ENCODE measurements at regions not wholly inside any gene's neighbourhood (a gene's known extent, or its start where the extent isn't known, plus 50 kb on each side); places are given as distances from the start of the nearest gene placed in this dataset.

DNA sequence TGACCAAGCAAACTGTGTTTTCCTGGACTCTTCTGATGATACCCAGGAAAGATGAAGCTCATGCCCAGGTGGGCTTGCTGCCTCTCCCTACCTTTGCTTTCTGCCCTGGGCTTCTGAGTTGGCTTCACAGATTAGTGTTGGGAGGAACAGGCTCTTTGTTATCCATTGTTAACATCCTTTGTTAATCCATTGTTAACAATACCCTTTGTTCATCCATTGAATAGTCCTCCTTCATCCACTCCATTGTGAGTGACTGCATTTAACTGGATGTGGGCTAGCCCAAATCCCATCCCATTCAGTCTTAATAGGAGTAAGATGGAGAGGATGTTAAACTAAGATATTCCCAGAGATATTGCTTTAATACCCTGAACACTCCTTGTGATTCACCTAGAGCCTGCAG is 199.0 kb upstream of the LNX1 start:
- H2AFZ ChIP-seq, result no peak overlapping the region
- no peak overlapping the region for H3K4me2 ChIP-seq
- TF ChIP-seq EZH2 (IDR thresholded peaks at IDR 0.05; ENCODE audit: borderline replicate concordance), result no peak
- H3K79me2 ChIP-seq, result no peaks in the 10 kb centered on the region
- H3K27ac ChIP-seq, result no peak overlapping the region
- H3K4me1 ChIP-seq (ENCODE audit: insufficient read depth), result peaks cover 6% of the 10 kb centered on the region
- H3K4me3 ChIP-seq, result no peak overlapping the region
- H3K36me3 ChIP-seq (replicated peaks; ENCODE audit: insufficient read depth, low read depth), result no peaks in the 10 kb centered on the region
- H3K9me3 ChIP-seq (ENCODE audit: low read depth), result no peaks in the 10 kb centered on the region
- H3K27me3 ChIP-seq, result no peaks in the 10 kb centered on the region
- H3K9me2 ChIP-seq (replicated peaks; ENCODE audit: insufficient read depth), result no peaks in the 10 kb centered on the region
- no peak for DNase-seq (ENCODE audit: low spot score)
- no peaks in the 10 kb centered on the region for H4K20me1 ChIP-seq (ENCODE audit: insufficient read depth, poor library complexity, severe bottlenecking)

DNA sequence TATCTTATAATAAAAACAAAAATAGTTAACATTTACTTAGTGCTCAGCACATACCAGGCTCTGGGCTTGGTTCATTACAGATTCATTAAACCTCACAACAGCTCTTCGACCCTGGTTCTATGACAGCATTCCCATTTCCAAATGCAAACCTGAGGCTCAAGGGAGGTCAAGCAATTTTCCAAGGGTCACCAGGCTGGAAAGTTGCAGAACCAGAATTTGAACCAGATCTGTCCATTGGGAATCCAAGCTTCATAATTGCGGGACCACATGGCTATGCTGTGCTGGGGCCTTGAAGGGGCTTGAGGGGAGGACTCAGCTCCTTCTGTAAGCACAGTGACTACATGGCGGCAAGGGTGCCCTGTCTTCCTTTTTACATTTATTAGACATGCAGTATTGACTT is 197.3 kb upstream of the LNX1 start:
- no peak overlapping the region for H3K4me2 ChIP-seq
- H2AFZ ChIP-seq, result no peak overlapping the region
- H3K36me3 ChIP-seq (replicated peaks; ENCODE audit: insufficient read depth, low read depth), result no peaks in the 10 kb centered on the region
- H4K20me1 ChIP-seq (ENCODE audit: insufficient read depth, poor library complexity, severe bottlenecking), result no peaks in the 10 kb centered on the region
- H3K79me2 ChIP-seq, result no peaks in the 10 kb centered on the region
- H3K27ac ChIP-seq, result no peak overlapping the region
- H3K9me2 ChIP-seq (replicated peaks; ENCODE audit: insufficient read depth), result no peaks in the 10 kb centered on the region
- H3K4me1 ChIP-seq (ENCODE audit: insufficient read depth), result peaks cover 6% of the 10 kb centered on the region
- DNase-seq (ENCODE audit: low spot score), result no peak
- WGBS (ENCODE audit: low lambda C conversion rate, missing lambda C conversion rate), result 84% methylated on average over 3 of the region's 3 CpGs
- no peak overlapping the region for H3K4me3 ChIP-seq
- TF ChIP-seq, protein P1, sequence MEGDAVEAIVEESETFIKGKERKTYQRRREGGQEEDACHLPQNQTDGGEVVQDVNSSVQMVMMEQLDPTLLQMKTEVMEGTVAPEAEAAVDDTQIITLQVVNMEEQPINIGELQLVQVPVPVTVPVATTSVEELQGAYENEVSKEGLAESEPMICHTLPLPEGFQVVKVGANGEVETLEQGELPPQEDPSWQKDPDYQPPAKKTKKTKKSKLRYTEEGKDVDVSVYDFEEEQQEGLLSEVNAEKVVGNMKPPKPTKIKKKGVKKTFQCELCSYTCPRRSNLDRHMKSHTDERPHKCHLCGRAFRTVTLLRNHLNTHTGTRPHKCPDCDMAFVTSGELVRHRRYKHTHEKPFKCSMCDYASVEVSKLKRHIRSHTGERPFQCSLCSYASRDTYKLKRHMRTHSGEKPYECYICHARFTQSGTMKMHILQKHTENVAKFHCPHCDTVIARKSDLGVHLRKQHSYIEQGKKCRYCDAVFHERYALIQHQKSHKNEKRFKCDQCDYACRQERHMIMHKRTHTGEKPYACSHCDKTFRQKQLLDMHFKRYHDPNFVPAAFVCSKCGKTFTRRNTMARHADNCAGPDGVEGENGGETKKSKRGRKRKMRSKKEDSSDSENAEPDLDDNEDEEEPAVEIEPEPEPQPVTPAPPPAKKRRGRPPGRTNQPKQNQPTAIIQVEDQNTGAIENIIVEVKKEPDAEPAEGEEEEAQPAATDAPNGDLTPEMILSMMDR (IDR thresholded peaks at IDR 0.05; ENCODE audit: poor library complexity), result no peak
- TF ChIP-seq EZH2phosphoT487 (IDR thresholded peaks at IDR 0.05; ENCODE audit: low read depth, severe bottlenecking, unreplicated experiment), result no peak
- TF ChIP-seq EZH2 (IDR thresholded peaks at IDR 0.05; ENCODE audit: borderline replicate concordance), result no peak
- no peaks in the 10 kb centered on the region for H3K27me3 ChIP-seq
- H3K9me3 ChIP-seq (ENCODE audit: low read depth), result no peaks in the 10 kb centered on the region

GRCh38 chr4:53788011-53788410 is 196.7 kb upstream of the LNX1 start:
- TF ChIP-seq EZH2phosphoT487 (IDR thresholded peaks at IDR 0.05; ENCODE audit: low read depth, severe bottlenecking, unreplicated experiment) (no peak), EZH2 (IDR thresholded peaks at IDR 0.05; ENCODE audit: borderline replicate concordance) (no peak)
- TF ChIP-seq, protein P1 (IDR thresholded peaks at IDR 0.05; ENCODE audit: poor library complexity), result no peak
- no peaks in the 10 kb centered on the region for H3K9me3 ChIP-seq (ENCODE audit: low read depth)
- DNase-seq (ENCODE audit: low spot score), result no peak
- H3K9me2 ChIP-seq (replicated peaks; ENCODE audit: insufficient read depth), result no peaks in the 10 kb centered on the region
- no peak overlapping the region for H3K4me3 ChIP-seq
- H3K27ac ChIP-seq, result no peak overlapping the region
- 95% methylated on average over 3 of the region's 3 CpGs for WGBS (ENCODE audit: low lambda C conversion rate, missing lambda C conversion rate)
- H4K20me1 ChIP-seq (ENCODE audit: insufficient read depth, poor library complexity, severe bottlenecking), result no peaks in the 10 kb centered on the region
- H3K79me2 ChIP-seq, result no peaks in the 10 kb centered on the region
- H3K36me3 ChIP-seq (replicated peaks; ENCODE audit: insufficient read depth, low read depth), result no peaks in the 10 kb centered on the region
- peaks cover 6% of the 10 kb centered on the region for H3K4me1 ChIP-seq (ENCODE audit: insufficient read depth)
- no peaks in the 10 kb centered on the region for H3K27me3 ChIP-seq
- no peak overlapping the region for H3K4me2 ChIP-seq
- H2AFZ ChIP-seq, result no peak overlapping the region

GRCh38 chr4:53786632-53787031 is 195.3 kb upstream of the LNX1 start:
- no peak overlapping the region for H3K4me2 ChIP-seq
- H3K27ac ChIP-seq, result peak overlapping the region; percentile 29
- no peaks in the 10 kb centered on the region for H4K20me1 ChIP-seq (ENCODE audit: insufficient read depth, poor library complexity, severe bottlenecking)
- no peak for DNase-seq (ENCODE audit: low spot score)
- no peaks in the 10 kb centered on the region for H3K36me3 ChIP-seq (replicated peaks; ENCODE audit: insufficient read depth, low read depth)
- H2AFZ ChIP-seq, result no peak overlapping the region
- TF ChIP-seq, protein P1 (IDR thresholded peaks at IDR 0.05; ENCODE audit: poor library complexity), result no peak
- TF ChIP-seq EZH2phosphoT487 (IDR thresholded peaks at IDR 0.05; ENCODE audit: low read depth, severe bottlenecking, unreplicated experiment) (no peak), EZH2 (IDR thresholded peaks at IDR 0.05; ENCODE audit: borderline replicate concordance) (no peak)
- no peaks in the 10 kb centered on the region for H3K9me3 ChIP-seq (ENCODE audit: low read depth)
- H3K4me1 ChIP-seq (ENCODE audit: insufficient read depth), result peaks cover 9% of the 10 kb centered on the region
- 18% methylated on average over 4 of the region's 4 CpGs for WGBS (ENCODE audit: low lambda C conversion rate, missing lambda C conversion rate)
- H3K4me3 ChIP-seq, result no peak overlapping the region
- no peaks in the 10 kb centered on the region for H3K27me3 ChIP-seq
- no peaks in the 10 kb centered on the region for H3K9me2 ChIP-seq (replicated peaks; ENCODE audit: insufficient read depth)
- no peaks in the 10 kb centered on the region for H3K79me2 ChIP-seq

Measured in hepatocyte (in vitro differentiated cells).